Suprapubic skin (tissue), 4 donors: ENCODE measurements at regions not wholly inside any gene's neighbourhood (a gene's known extent, or its start where the extent isn't known, plus 50 kb on each side); places are given as distances from the start of the nearest gene placed in this dataset.

Source experiments
- DNase-seq, 2 donors: peaks; one replicate each; pipeline ENCODE4 v3.0.0-alpha.2; 2019; ENCODE audit warnings: low spot score in 2 of 2
- H3K27ac ChIP-seq: fragments of 200-600 bp; sonication (generic); one replicate; pipeline ENCODE4 v1.5.1; 2019
- H3K27me3 ChIP-seq: fragments of 200-600 bp; sonication (generic); one replicate; pipeline ENCODE4 v1.5.1; 2019
- H3K36me3 ChIP-seq: fragments of 200-600 bp; sonication (generic); one replicate; pipeline ENCODE4 v1.5.1; 2019
- H3K4me1 ChIP-seq: fragments of 200-600 bp; sonication (generic); one replicate; pipeline ENCODE4 v1.5.1; 2019
- H3K4me3 ChIP-seq: fragments of 200-600 bp; sonication (generic); one replicate; pipeline ENCODE4 v1.5.1; 2019; ENCODE audit warnings: mild to moderate bottlenecking
- H3K9me3 ChIP-seq: fragments of 200-600 bp; sonication (generic); one replicate; pipeline ENCODE4 v1.5.1; 2019
- CTCF ChIP-seq, 2 donors: fragments of 200-600 bp in 1 of 2; fragments of 450-650 bp in 1 of 2; sonication (generic) in 1 of 2; IDR thresholded peaks; one replicate each; pipeline ENCODE4 v1.5.1; 2016 to 2019; ENCODE audit warnings: antibody characterized with exemption in 2 of 2, mild to moderate bottlenecking in 1 of 2, moderate library complexity in 1 of 2
- EP300 ChIP-seq: sonication (generic); formaldehyde crosslinking; IDR thresholded peaks from one replicate; pipeline ENCODE4 v1.6.1; 2017; ENCODE audit warnings: antibody characterized with exemption
- POLR2A ChIP-seq, 2 donors: fragments of 450-650 bp; IDR thresholded peaks; one replicate each; pipeline ENCODE4 v1.6.1; 2017; ENCODE audit warnings: antibody characterized with exemption in 2 of 2, mild to moderate bottlenecking in 2 of 2, moderate library complexity in 2 of 2
- POLR2AphosphoS5 ChIP-seq, 3 donors: sonication (generic); formaldehyde crosslinking; IDR thresholded peaks; one replicate each; pipeline ENCODE4 v1.6.1; 2017; ENCODE audit warnings: antibody characterized with exemption in 3 of 3
- WGBS: methylation state at CpG from one replicate; pipeline ENCODE4 v1.1.5; 2018; 5-methylcytosine and 5-hydroxymethylcytosine counted together

DNA sequence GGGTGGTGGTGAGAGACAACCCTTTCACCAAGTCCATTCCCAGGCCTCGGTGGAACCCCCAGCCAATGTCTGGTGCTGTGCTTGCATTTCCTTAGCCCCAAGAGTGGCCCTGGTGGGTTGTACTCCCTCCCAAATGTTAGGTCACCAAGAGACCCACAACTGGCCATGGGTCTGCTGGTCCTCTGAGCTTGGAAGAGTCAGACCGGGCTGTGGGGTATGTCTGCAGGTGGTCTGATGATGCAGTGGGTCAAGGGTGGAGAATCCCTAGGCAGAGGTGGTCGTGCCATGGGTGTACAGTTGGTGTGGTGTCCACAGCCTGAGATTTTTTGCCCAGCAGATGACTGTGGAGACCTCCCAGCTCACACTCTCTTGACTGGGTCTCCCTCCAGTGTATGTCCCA lies 535.7 kb upstream of the CNKSR2 start:
- no peak for TF ChIP-seq POLR2A (IDR thresholded peaks at IDR 0.05)
- no peak for TF ChIP-seq EP300
- 100% methylated on average over 1 of the region's 3 CpGs for WGBS
- no peaks in the 10 kb centered on the region for H3K27me3 ChIP-seq
- no peak overlapping the region for H3K27ac ChIP-seq
- DNase-seq = no peak
- no peaks in the 10 kb centered on the region for H3K36me3 ChIP-seq
- H3K4me3 ChIP-seq = no peak overlapping the region
- H3K4me1 ChIP-seq = no peaks in the 10 kb centered on the region
- no peaks in the 10 kb centered on the region for H3K9me3 ChIP-seq

GRCh38 chrX:20829665-20830491 lies 544.3 kb upstream of the CNKSR2 start:
- Histone ChIP-seq H3K9me3 (no peaks in the 10 kb centered on the region), H3K27ac (no peak overlapping the region), H3K36me3 (no peaks in the 10 kb centered on the region), H3K27me3 (no peaks in the 10 kb centered on the region), H3K4me1 (no peaks in the 10 kb centered on the region), H3K4me3 (no peak overlapping the region)
- WGBS = 62% methylated on average over 5 of the region's 5 CpGs
- no peak for TF ChIP-seq CTCF (IDR thresholded peaks at IDR 0.05)
- no peak for TF ChIP-seq POLR2A (IDR thresholded peaks at IDR 0.05)
- TF ChIP-seq EP300 = no peak
- no peak for DNase-seq

- Histone ChIP-seq H3K27ac (no peak overlapping the region), H3K36me3 (no peaks in the 10 kb centered on the region), H3K4me3 (no peak overlapping the region), H3K4me1 (no peaks in the 10 kb centered on the region), H3K9me3 (no peaks in the 10 kb centered on the region), H3K27me3 (no peaks in the 10 kb centered on the region)
- no peak for TF ChIP-seq CTCF (IDR thresholded peaks at IDR 0.05)
- TF ChIP-seq POLR2A (IDR thresholded peaks at IDR 0.05) = no peak
- TF ChIP-seq POLR2AphosphoS5 (IDR thresholded peaks at IDR 0.05) = no peak
- no peak for TF ChIP-seq EP300
- 75% methylated on average over 2 of the region's 2 CpGs for WGBS
- no peak for DNase-seq
Measured at GRCh38 chrX:20825984-20826383, 548.2 kb upstream of the CNKSR2 start.

DNA sequence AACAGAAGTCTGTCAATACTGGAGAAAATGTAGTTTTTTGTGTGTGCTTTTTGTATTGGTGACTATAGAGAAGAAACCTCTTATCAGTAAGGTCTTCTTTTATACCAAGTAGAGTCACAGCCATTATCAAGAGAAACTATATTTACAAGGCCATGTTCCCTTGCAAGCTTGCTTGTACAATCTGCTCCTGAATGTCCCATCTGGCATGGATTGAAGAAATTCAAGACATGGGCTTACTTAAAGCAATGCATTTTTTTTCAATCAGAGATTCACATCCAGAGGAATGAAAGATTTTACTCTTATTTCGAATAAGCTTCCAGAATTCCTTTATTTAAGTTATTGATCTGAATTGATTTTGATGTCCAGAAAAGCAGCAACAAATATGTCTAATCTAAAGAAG lies 537.3 kb upstream of the RPS6KA3 start:
- TF ChIP-seq EP300 (no peak), POLR2AphosphoS5 (IDR thresholded peaks at IDR 0.05) (no peak), CTCF (IDR thresholded peaks at IDR 0.05) (no peak), POLR2A (IDR thresholded peaks at IDR 0.05) (no peak)
- DNase-seq = no peak
- WGBS = 73% methylated on average over 1 of the region's 1 CpG

GRCh38 chrX:20802036-20802435 lies 535.3 kb upstream of the RPS6KA3 start:
- H3K4me1 ChIP-seq = no peaks in the 10 kb centered on the region
- H3K9me3 ChIP-seq = no peaks in the 10 kb centered on the region
- TF ChIP-seq EP300 = no peak
- no peak for TF ChIP-seq POLR2AphosphoS5 (IDR thresholded peaks at IDR 0.05)
- TF ChIP-seq POLR2A (IDR thresholded peaks at IDR 0.05) = no peak
- TF ChIP-seq CTCF (IDR thresholded peaks at IDR 0.05) = no peak
- H3K36me3 ChIP-seq = no peaks in the 10 kb centered on the region
- H3K27me3 ChIP-seq = no peaks in the 10 kb centered on the region
- no peak for DNase-seq
- no peak overlapping the region for H3K4me3 ChIP-seq
- no peak overlapping the region for H3K27ac ChIP-seq
- 73% methylated on average over 1 of the region's 1 CpG for WGBS

More for the DNA sequence above, 537.3 kb upstream of the RPS6KA3 start:
- Histone ChIP-seq H3K36me3 (no peaks in the 10 kb centered on the region), H3K4me1 (no peaks in the 10 kb centered on the region), H3K27ac (no peak overlapping the region), H3K27me3 (no peaks in the 10 kb centered on the region), H3K4me3 (no peak overlapping the region), H3K9me3 (no peaks in the 10 kb centered on the region)

DNA sequence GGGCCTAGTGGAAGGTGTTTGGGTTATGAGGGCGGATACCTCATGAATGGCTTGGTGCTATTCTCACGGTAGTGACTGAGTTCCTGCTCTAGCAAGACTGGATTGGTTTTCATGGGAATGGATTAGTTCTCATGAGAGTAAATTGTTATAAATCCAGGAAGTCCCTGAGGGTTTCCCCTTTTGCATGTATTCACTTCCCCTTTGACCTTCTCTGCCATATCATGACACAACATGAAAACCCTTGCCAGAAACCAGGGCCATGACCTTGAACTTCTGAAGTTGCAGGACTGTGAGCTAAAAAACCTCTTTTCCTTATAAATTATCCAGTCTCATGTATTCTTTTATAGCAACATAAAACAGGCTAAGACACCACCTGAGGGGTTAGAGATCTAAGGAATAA lies 529.7 kb upstream of the RPS6KA3 start:
- no peaks in the 10 kb centered on the region for H3K36me3 ChIP-seq
- H3K27me3 ChIP-seq = no peaks in the 10 kb centered on the region
- no peaks in the 10 kb centered on the region for H3K9me3 ChIP-seq
- no peak for TF ChIP-seq POLR2A (IDR thresholded peaks at IDR 0.05)
- TF ChIP-seq POLR2AphosphoS5 (IDR thresholded peaks at IDR 0.05) = no peak
- TF ChIP-seq EP300 = no peak
- TF ChIP-seq CTCF (IDR thresholded peaks at IDR 0.05) = no peak
- H3K4me1 ChIP-seq = no peaks in the 10 kb centered on the region
- H3K27ac ChIP-seq = no peak overlapping the region
- no peak overlapping the region for H3K4me3 ChIP-seq
- WGBS = 65% methylated on average over 2 of the region's 2 CpGs
- no peak for DNase-seq
